Astrocyte of the cerebellum (primary cell): ENCODE measurements at regions not wholly inside any gene's neighbourhood (a gene's known extent, or its start where the extent isn't known, plus 50 kb on each side); places are given as distances from the start of the nearest gene placed in this dataset.

ENCODE experiments used
- DNase-seq: peaks from one replicate; pipeline ENCODE4 v3.0.0-alpha.2; 2011; ENCODE audit warnings: low read depth
- H3K4me3 ChIP-seq: 2 replicates; pipeline ENCODE4 v1.5.1; 2011; ENCODE audit warnings: mild to moderate bottlenecking, low read depth, low read length, moderate library complexity
- CTCF ChIP-seq: IDR thresholded peaks from 2 replicates; pipeline ENCODE4 v1.5.1; 2012; ENCODE audit warnings: low read length, low read depth, moderate library complexity, mild to moderate bottlenecking; ENCODE audit errors: missing control alignments
- in situ Hi-C: cut with HindIII; loops from 2 replicates; pipeline ENCODE4 v1.10.0; 2017; ENCODE audit warnings: low sequenced_read_pairs

GRCh38 chr10:46235705-46236545 is 50.9 kb upstream of the ANTXRL start:
- no peak overlapping the region for H3K4me3 ChIP-seq
- TF ChIP-seq CTCF, result no peak
- DNase-seq, result no peak
- in situ Hi-C loops, result no loop called here

GRCh38 chr10:46236546-46236887 is 50.3 kb upstream of the ANTXRL start:
- in situ Hi-C loops, result no loop called here
- H3K4me3 ChIP-seq, result no peak overlapping the region
- no peak for DNase-seq
- TF ChIP-seq CTCF, result no peak

- no peak overlapping the region for H3K4me3 ChIP-seq
- no peak for DNase-seq
- TF ChIP-seq CTCF, result no peak
Measured at GRCh38 chr10:46236941-46237681, 49.7 kb upstream of the ANTXRL start.

More at GRCh38 chr10:46236941-46237681, 49.7 kb upstream of the ANTXRL start:
- in situ Hi-C loops, result no loop called here
